Mucosa of rectum (tissue), 2 donors: ENCODE measurements at regions not wholly inside any gene's neighbourhood (a gene's known extent, or its start where the extent isn't known, plus 50 kb on each side); places are given as distances from the start of the nearest gene placed in this dataset.
"Not testable (repeated sequence)": the region's sequence is repeated elsewhere in the genome, so short reads cannot be mapped to it uniquely, and the experiment has no call there.

Source experiments
- H3K27ac ChIP-seq, 2 donors: one replicate each; pipeline ENCODE4 v1.7.0; 2013; ENCODE audit warnings: inconsistent platforms in 2 of 2, low read depth in 2 of 2, low read length in 2 of 2
- H3K27me3 ChIP-seq, 2 donors: one replicate each; pipeline ENCODE4 v1.7.0; 2013; ENCODE audit warnings: low read length in 2 of 2; ENCODE audit not compliant: control insufficient read depth in 2 of 2, insufficient read depth in 2 of 2
- H3K36me3 ChIP-seq, 2 donors: one replicate each; pipeline ENCODE4 v1.7.0; 2013; ENCODE audit warnings: low read length in 2 of 2; ENCODE audit not compliant: control insufficient read depth in 2 of 2, insufficient read depth in 2 of 2
- H3K4me1 ChIP-seq, 2 donors: one replicate each; pipeline ENCODE4 v1.7.0; 2013; ENCODE audit warnings: low read length in 2 of 2, mild to moderate bottlenecking in 1 of 2; ENCODE audit not compliant: control insufficient read depth in 2 of 2, insufficient read depth in 2 of 2
- H3K4me3 ChIP-seq, 2 donors: one replicate each; pipeline ENCODE4 v1.7.0; 2013; ENCODE audit warnings: low read length in 2 of 2
- H3K9ac ChIP-seq, 2 donors: one replicate each; pipeline ENCODE4 v1.7.0; 2013; ENCODE audit warnings: low read length in 2 of 2, low read depth in 1 of 2, mild to moderate bottlenecking in 1 of 2
- H3K9me3 ChIP-seq, 2 donors: one replicate each; pipeline ENCODE4 v1.7.0; 2013; ENCODE audit warnings: low read length in 2 of 2; ENCODE audit not compliant: control insufficient read depth in 2 of 2
- donor health status: healthy.
- donor health status: Normal muscosa, but diverticular disease.

GRCh38 chr7:49597805-49598204 lies 175.6 kb upstream of the VWC2 start:
- no peaks in the 10 kb centered on the region for H3K36me3 ChIP-seq
- H3K9me3 ChIP-seq = no peaks in the 10 kb centered on the region
- H3K4me1 ChIP-seq = no peaks in the 10 kb centered on the region
- H3K27me3 ChIP-seq = no peaks in the 10 kb centered on the region
- no peak overlapping the region for H3K4me3 ChIP-seq
- no peak overlapping the region for H3K9ac ChIP-seq
- H3K27ac ChIP-seq = no peak overlapping the region

DNA sequence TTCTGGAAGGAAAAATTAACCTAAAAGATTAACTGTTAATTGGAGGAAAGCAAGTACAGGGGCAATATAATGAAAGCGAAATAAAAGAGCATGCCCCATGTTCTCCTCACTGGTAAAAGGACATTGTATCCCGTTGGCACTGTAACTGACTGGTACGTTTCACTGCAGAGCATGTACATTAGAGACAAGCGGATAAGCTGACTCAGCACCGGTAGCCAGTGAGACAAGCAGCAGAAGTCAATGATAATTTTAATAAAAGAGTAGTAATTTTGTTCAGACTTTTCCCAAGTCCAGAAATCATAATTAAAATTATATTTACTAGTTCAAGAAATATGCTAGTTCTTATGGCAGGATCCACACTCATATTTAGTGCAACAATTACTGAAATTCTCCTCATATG lies 161.5 kb upstream of the VWC2 start:
- Histone ChIP-seq H3K4me1 (no peaks in the 10 kb centered on the region), H3K9me3 (no peaks in the 10 kb centered on the region), H3K27ac (no peak overlapping the region), H3K36me3 (no peaks in the 10 kb centered on the region), H3K9ac (no peak overlapping the region), H3K27me3 (no peaks in the 10 kb centered on the region), H3K4me3 (no peak overlapping the region)

- H3K4me1 ChIP-seq = no peaks in the 10 kb centered on the region
Observed at GRCh38 chr7:49613759-49614158, 159.7 kb upstream of the VWC2 start.

GRCh38 chr7:49614974-49615373 lies 158.5 kb upstream of the VWC2 start:
- not testable (repeated sequence) for H3K4me1 ChIP-seq, H3K9me3 ChIP-seq, H3K4me3 ChIP-seq, H3K36me3 ChIP-seq, H3K27me3 ChIP-seq, H3K9ac ChIP-seq, H3K27ac ChIP-seq

More at GRCh38 chr7:49613759-49614158, 159.7 kb upstream of the VWC2 start:
- H3K9ac ChIP-seq = no peak overlapping the region
- no peaks in the 10 kb centered on the region for H3K27me3 ChIP-seq
- no peaks in the 10 kb centered on the region for H3K36me3 ChIP-seq
- H3K4me3 ChIP-seq = no peak overlapping the region
- no peaks in the 10 kb centered on the region for H3K9me3 ChIP-seq
- H3K27ac ChIP-seq = no peak overlapping the region

DNA sequence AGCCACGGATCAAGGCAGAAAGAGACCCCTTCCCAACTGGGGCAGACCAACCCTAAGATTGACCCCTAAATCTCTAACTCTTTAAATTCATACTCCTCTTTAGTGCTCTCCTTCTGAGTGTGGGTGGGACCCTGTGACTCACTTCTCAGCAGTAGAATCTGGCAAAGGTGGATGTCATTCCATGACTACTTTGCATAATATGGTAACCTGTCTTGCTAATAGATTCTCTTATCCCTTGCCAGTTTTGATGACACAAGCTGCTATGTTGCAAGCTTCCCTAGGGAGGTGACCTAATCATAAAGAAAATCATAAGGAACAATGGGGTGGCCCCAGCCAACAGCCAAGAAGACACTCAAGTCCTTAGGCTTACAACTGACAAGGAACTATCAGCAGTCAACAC lies 155.4 kb upstream of the VWC2 start:
- Histone ChIP-seq H3K4me1 (no peaks in the 10 kb centered on the region), H3K27ac (no peak overlapping the region), H3K36me3 (no peaks in the 10 kb centered on the region), H3K9ac (no peak overlapping the region), H3K9me3 (no peaks in the 10 kb centered on the region), H3K4me3 (no peak overlapping the region), H3K27me3 (no peaks in the 10 kb centered on the region)

- H3K9ac ChIP-seq = no peak overlapping the region
- H3K36me3 ChIP-seq = no peaks in the 10 kb centered on the region
- no peak overlapping the region for H3K4me3 ChIP-seq
- no peaks in the 10 kb centered on the region for H3K9me3 ChIP-seq
- H3K27ac ChIP-seq = no peak overlapping the region
- H3K4me1 ChIP-seq = no peaks in the 10 kb centered on the region
- H3K27me3 ChIP-seq = no peaks in the 10 kb centered on the region
Observed at GRCh38 chr7:49623943-49624342, 149.5 kb upstream of the VWC2 start.

DNA sequence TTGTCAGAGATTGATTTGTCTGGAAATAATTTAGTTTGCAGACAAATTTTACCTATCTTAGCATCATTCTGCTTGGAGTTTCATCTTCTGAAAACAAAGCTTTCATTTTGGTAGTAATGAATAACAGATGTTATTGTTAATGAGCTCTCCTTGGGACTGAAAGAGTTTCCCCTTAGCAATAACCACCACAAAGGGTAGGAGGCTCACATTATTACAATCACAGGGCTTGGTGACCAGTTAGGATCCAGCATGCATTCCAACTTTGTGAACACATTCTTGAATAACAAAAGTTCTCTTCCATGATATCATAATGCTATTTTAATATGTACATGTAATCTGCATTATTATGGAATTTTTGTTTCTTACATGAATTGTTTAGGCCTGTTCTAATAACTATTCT lies 148.8 kb upstream of the VWC2 start:
- H3K9ac ChIP-seq = no peak overlapping the region
- H3K27me3 ChIP-seq = no peaks in the 10 kb centered on the region
- H3K27ac ChIP-seq = no peak overlapping the region
- H3K36me3 ChIP-seq = no peaks in the 10 kb centered on the region
- no peak overlapping the region for H3K4me3 ChIP-seq
- no peaks in the 10 kb centered on the region for H3K9me3 ChIP-seq
- H3K4me1 ChIP-seq = no peaks in the 10 kb centered on the region

GRCh38 chr7:49630513-49630912 lies 142.9 kb upstream of the VWC2 start:
- Histone ChIP-seq H3K4me1 (no peaks in the 10 kb centered on the region), H3K36me3 (no peaks in the 10 kb centered on the region), H3K4me3 (no peak overlapping the region), H3K9ac (no peak overlapping the region), H3K9me3 (no peaks in the 10 kb centered on the region), H3K27me3 (no peaks in the 10 kb centered on the region), H3K27ac (no peak overlapping the region)

- no peaks in the 10 kb centered on the region for H3K27me3 ChIP-seq
- H3K9me3 ChIP-seq = no peaks in the 10 kb centered on the region
- H3K9ac ChIP-seq = no peak overlapping the region
- H3K4me3 ChIP-seq = no peak overlapping the region
- no peaks in the 10 kb centered on the region for H3K4me1 ChIP-seq
- no peaks in the 10 kb centered on the region for H3K36me3 ChIP-seq
- H3K27ac ChIP-seq = no peak overlapping the region
Observed at GRCh38 chr7:49631071-49631815, 142.2 kb upstream of the VWC2 start.

DNA sequence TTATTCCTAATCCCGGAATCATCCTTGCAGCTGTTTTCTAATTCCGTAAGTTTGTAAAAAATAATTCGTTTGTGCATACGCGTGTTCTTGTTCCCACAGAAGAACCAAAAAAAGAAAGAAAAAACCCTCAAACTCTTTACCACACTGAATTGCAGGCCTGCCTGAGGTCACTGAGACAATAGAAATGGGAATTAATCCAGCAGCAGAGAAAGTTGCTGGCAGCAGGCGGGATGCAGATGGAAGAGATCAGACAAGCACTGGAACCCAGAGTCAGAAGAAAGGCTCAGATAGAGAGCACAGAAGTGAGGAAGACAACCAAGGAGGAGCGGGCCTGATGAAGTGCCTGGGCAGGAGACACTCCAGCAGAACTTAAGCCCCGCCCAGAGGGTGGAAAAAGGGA lies 141.5 kb upstream of the VWC2 start:
- H3K36me3 ChIP-seq = no peaks in the 10 kb centered on the region
- no peak overlapping the region for H3K4me3 ChIP-seq
- H3K4me1 ChIP-seq = no peaks in the 10 kb centered on the region
- H3K9ac ChIP-seq = no peak overlapping the region
- H3K9me3 ChIP-seq = no peaks in the 10 kb centered on the region
- no peak overlapping the region for H3K27ac ChIP-seq
- H3K27me3 ChIP-seq = no peaks in the 10 kb centered on the region

DNA sequence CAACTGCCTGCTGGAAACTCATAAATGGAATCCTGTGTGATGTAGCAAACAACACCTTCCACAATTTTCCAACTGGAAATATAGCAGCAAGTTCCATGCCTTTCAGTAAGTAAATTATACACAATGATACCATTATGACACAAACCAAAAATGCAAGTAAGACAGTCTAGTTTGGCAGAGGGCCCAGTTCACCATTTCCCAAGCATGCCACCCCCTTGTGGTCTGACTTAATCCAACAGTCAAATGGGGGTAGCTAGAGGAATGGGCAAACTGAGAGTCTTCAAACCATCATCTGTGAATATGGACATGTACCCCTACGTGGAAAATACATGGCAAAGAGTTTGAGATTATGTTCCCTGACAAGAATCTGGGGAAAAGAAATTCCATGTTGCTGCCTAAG lies 137.6 kb upstream of the VWC2 start:
- H3K36me3 ChIP-seq = no peaks in the 10 kb centered on the region
- no peak overlapping the region for H3K27ac ChIP-seq
- no peak overlapping the region for H3K4me3 ChIP-seq
- H3K9me3 ChIP-seq = no peaks in the 10 kb centered on the region
- H3K9ac ChIP-seq = no peak overlapping the region
- H3K4me1 ChIP-seq = no peaks in the 10 kb centered on the region
- no peaks in the 10 kb centered on the region for H3K27me3 ChIP-seq
